GM12864 (cell line): ENCODE measurements at regions not wholly inside any gene's neighbourhood (a gene's known extent, or its start where the extent isn't known, plus 50 kb on each side); places are given as distances from the start of the nearest gene placed in this dataset.

Source experiments
- DNase-seq: peaks from one replicate; pipeline ENCODE4 v3.0.0-alpha.2; 2011; ENCODE audit warnings: low read depth
- H3K4me3 ChIP-seq: 2 replicates; pipeline ENCODE4 v1.5.1; 2011; ENCODE audit warnings: mild to moderate bottlenecking, low read depth, low read length, control low read depth
- TF ChIP-seq, protein P1 (sequence below): IDR thresholded peaks from 2 replicates; pipeline ENCODE4 v1.5.1; 2011; ENCODE audit warnings: low read depth, mild to moderate bottlenecking, moderate library complexity, low read length, control low read depth, inconsistent platforms; ENCODE audit errors: missing control alignments

DNA sequence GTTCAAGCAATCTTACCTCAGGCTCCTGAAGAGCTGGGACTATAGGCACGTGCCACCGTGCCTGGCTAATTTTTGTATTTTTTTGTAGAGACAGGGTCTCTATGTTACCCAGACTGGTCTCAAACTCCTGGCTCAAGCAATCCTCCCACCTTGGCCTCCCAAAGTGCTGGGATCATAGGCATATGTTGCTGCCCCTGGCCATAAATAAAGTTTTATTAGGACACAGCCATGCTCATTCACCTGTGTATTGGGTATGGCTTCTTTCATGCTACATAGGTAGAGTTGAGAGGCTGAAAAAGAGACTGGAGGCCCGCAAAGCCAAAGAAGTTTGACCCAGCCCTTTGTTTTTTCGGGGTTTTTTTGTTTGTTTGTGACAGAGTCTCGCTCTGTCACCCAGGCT, 61.7 kb upstream of the NCOR2 start:
- no peak for DNase-seq
- TF ChIP-seq, protein P1, sequence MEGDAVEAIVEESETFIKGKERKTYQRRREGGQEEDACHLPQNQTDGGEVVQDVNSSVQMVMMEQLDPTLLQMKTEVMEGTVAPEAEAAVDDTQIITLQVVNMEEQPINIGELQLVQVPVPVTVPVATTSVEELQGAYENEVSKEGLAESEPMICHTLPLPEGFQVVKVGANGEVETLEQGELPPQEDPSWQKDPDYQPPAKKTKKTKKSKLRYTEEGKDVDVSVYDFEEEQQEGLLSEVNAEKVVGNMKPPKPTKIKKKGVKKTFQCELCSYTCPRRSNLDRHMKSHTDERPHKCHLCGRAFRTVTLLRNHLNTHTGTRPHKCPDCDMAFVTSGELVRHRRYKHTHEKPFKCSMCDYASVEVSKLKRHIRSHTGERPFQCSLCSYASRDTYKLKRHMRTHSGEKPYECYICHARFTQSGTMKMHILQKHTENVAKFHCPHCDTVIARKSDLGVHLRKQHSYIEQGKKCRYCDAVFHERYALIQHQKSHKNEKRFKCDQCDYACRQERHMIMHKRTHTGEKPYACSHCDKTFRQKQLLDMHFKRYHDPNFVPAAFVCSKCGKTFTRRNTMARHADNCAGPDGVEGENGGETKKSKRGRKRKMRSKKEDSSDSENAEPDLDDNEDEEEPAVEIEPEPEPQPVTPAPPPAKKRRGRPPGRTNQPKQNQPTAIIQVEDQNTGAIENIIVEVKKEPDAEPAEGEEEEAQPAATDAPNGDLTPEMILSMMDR = no peak
- H3K4me3 ChIP-seq = no peak overlapping the region

DNA sequence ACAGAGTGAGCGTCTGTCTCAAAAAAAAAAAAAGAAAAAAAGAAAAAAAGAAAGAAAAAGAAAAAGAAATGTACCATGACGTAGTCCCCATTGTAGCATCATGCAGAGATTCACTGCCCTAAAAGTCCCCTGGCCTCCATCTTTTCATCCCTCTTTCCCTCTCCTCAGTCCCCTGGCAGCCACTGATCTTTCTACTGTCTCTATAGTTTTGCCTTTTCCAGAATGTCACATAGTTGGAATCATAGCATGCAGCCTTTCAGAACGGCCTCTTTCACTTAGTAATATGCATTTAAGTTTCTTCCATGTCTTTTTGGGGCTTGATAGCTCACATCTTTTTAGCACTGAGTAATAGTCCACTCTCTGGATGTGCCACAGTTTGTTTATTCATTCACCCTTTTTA, 60.5 kb upstream of the NCOR2 start:
- DNase-seq = no peak
- no peak overlapping the region for H3K4me3 ChIP-seq
- TF ChIP-seq, protein P1 = no peak

DNA sequence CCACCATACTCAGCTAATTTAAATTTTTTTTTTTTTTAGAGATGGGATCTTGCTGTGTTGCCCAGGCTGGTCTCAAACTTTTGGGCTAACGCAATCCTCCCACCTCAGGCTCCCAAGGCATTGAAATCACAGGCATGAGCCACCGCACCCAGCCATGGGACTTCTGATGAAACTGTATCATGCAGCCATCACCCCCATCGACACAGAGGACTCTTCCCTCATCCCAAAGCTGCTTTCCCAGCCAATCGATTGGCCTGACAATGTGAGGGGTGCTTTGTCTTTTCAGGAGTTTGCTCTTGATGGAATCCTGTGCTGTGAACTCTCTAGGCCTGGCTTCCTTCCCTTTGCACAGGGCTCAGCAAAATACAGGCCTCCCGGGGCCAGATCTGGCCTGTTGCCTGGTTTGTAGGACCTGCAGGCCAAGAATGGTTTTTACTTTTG, 59.6 kb upstream of the NCOR2 start:
- no peak overlapping the region for H3K4me3 ChIP-seq
- DNase-seq = no peak
- TF ChIP-seq, protein P1 = no peak

DNA sequence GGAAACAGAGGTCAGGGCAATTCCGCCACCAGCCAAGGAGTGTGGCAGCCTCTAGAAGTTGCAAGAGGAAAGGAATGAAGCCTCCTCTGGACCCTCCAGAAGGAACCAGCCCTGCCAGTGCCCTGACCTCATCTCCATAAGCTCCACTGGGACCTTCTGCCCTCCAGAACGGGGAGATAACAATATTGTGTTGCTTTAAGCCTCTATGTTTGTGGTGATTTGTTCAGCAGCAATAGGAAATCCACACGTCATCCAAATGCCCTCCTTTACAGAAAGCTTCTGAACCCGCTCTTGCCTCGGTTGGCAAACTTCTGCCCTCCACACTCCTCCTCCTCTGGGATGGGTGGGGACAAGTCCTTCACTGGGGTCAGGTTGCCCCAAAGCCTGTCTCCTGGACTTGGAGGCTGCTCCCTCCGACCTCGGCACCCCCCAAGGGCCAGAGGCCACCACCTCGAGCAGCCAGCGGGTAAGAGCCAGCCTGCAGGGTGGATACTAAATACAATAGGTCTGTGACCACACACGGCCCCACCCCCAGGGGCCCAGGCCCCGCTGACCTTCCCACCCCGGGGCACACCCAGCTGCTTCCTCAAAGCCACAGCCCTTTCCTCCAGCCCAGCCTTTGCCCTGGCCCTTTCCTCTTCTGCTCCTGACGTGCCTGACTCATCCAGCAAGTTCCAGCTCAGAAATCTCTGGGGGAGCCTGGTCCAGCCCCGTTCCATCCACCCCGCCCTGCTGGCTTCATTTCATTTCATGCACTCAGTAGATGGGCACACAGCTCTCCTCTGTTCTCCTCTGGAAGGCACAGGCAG, 58.7 kb upstream of the NCOR2 start:
- TF ChIP-seq, protein P1 = no peak
- DNase-seq = no peak
- no peak overlapping the region for H3K4me3 ChIP-seq

DNA sequence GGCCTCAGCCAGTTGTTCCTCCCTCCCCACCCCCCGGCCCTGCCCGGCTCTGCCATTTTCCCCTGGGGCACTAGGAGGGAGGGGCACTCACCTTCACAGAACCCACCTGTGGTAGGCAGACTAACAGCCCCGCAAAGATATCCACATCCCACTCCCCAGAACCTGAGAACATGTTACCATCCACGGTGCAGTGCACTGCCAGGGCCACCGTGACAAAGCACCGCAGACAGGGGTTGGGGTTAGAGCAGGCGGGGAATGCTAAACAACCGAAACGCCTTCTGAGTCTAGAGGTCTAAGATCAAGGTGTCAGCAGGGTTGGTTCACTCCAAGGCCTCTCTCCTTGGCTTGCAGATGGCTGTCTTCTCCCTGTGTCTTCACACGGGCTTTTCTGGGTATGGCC, 57.4 kb upstream of the NCOR2 start:
- no peak for DNase-seq
- H3K4me3 ChIP-seq = no peak overlapping the region
- TF ChIP-seq, protein P1 = no peak

DNA sequence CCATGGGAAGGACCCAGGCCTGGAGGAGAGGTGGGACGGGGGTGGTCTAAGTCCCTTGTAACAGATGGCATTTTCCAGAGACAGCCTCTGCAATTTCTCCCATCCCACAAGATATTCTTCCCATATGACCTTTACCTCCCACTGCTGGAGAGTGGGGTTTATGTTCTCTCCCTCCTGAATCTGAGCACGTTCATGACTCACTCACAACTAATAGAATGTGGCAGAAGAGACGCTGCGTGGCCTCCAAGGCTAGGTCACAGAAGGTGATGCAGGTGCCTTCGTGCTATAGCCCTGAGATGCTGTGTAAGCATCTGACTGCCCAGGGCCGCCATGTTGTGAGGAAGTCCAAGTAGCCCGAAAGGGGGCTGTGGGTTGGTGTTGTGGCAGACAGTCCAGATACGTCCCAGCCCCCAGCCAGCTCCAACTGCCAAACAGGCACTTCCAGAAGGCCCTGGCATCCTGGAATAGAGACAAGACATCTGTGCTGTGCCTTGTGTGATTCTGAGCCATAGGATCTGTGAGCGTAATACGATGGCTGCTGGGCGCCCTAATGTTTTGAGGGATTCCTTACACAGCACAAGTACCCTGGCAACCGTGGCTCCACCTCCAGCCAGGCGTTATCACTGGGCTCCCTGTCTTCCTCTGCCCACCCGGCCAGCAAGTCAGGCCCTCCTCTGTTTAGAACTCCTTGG, 56.1 kb upstream of the NCOR2 start:
- H3K4me3 ChIP-seq = no peak overlapping the region
- no peak for DNase-seq
- TF ChIP-seq, protein P1 = no peak
